Stimulated activated naive B cell treated with anti-CD40 and anti-IgM and Interleukin-4, amounts not matched to agents 10 μg/mL and 1 μg/mL and 100 μg/mL, for 72 hours (primary cell): ENCODE measurements at regions not wholly inside any gene's neighbourhood (a gene's known extent, or its start where the extent isn't known, plus 50 kb on each side); places are given as distances from the start of the nearest gene placed in this dataset.
"Not testable (repeated sequence)": the region's sequence is repeated elsewhere in the genome, so short reads cannot be mapped to it uniquely, and the experiment has no call there.

Experiments
- ATAC-seq, 2 donors: fragments of 150-1000 bp; cut with Tn5 transposase; replicated peaks; 2 replicates each; pipeline ENCODE4 v1.10.0; 2021; ENCODE audit warnings: moderate library complexity in 1 of 2
- DNase-seq: peaks from one replicate; pipeline ENCODE4 v3.0.0; 2021
- H3K27ac Mint-ChIP-seq: one replicate; pipeline ENCODE4 v1.8.0; 2022; ENCODE audit warnings: mild to moderate bottlenecking, mixed read lengths
- H3K27me3 Mint-ChIP-seq, 2 donors: one replicate each; pipeline ENCODE4 v1.8.0; 2022; ENCODE audit warnings: mixed read lengths in 2 of 2
- H3K36me3 Mint-ChIP-seq, 2 donors: one replicate each; pipeline ENCODE4 v1.8.0; 2022; ENCODE audit warnings: mixed read lengths in 2 of 2, mild to moderate bottlenecking in 1 of 2
- H3K4me1 Mint-ChIP-seq, 2 donors: one replicate each; pipeline ENCODE4 v1.8.0; 2022; ENCODE audit warnings: mixed read lengths in 2 of 2, mild to moderate bottlenecking in 1 of 2
- H3K4me3 Mint-ChIP-seq, 2 donors: one replicate each; pipeline ENCODE4 v1.8.0; 2022; ENCODE audit warnings: mild to moderate bottlenecking in 2 of 2, mixed read lengths in 2 of 2, moderate library complexity in 1 of 2
- H3K9me3 Mint-ChIP-seq, 2 donors: one replicate each; pipeline ENCODE4 v1.8.0; 2022; ENCODE audit warnings: mixed read lengths in 2 of 2, mild to moderate bottlenecking in 1 of 2

DNA sequence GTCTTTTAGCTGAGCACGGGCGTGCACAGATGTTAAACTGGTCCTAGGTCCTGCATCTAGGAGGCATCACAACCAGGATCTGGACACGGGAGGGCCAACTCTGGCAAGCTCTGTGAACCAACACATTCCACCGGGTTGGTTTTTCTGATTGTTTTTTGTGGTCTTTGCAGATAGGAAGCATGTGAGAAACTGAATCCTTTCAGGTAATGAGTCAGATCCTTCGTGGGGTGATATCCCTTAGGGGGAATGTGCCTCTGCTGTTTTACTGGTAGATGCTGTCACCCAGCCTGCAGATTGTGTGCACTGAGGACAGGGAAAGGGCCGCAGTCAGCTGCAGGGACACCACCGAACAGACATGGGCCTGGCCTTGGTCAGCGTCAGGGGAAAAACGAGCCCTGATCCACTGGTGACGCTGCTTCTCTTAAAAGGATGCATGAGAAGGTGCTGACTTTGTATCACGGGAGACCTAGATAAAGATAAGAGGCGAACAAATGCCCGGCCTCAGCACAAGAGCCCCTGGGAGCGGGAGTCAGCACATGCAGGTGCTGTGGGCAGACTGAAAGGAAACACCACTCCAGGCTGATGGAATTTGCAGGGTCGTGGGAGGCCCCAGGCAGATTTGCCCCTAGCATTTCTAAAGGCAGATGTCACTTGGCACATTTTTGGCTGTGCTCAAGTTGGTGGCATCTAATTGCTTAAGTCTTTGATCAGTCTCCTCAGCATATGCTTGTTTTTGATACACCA, 51.1 kb downstream of the DOP1B start:
- H3K9me3 Mint-ChIP-seq: no peaks in the 10 kb centered on the region
- H3K4me3 Mint-ChIP-seq: peak overlapping the region in 1 of 2 donors; percentile 59
- DNase-seq (no peak), ATAC-seq (peak; percentile 38 to 51)
- peaks cover 45 to 63% of the 10 kb centered on the region in 2 donors for H3K4me1 Mint-ChIP-seq
- peak overlapping the region; percentile 51 for H3K27ac Mint-ChIP-seq
- peaks cover 39 to 47% of the 10 kb centered on the region in 2 donors for H3K36me3 Mint-ChIP-seq
- H3K27me3 Mint-ChIP-seq: no peaks in the 10 kb centered on the region

DNA sequence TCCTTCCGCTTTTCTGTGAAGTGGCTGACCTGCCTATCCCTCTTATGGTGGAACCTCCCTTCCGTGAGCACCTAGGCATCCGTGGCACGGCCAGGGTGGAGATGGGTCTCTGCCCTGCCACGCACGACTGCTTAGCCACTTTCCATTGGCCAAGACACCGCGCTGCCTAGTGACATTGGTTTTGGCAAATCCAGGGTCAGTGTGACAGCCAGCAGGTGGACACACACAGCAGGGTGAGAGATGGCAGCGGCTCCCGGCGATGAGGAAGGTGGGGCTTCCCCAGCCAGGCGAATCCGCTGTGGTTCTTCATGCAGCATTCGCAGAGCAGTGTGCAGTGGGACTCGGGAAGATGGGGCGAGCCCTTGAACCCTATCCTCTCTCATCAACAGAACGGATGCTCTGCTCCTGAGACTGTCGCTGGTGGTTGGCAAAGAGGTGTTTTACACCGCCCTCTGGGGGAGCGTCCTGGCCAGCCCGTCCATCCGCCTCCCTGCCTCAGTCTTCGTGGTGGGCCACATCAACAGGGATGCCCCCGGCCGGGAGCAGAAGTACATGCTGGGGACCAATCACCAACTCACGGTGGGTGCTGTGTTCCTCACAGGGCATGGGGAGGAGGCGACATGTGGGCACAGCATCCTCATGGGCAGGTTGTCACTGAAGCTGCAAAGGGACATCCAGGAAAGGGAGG, 51.8 kb downstream of the DOP1B start:
- no peaks in the 10 kb centered on the region for H3K27me3 Mint-ChIP-seq
- no peaks in the 10 kb centered on the region for H3K9me3 Mint-ChIP-seq
- H3K4me3 Mint-ChIP-seq: no peak overlapping the region
- H3K27ac Mint-ChIP-seq: no peak overlapping the region
- no peak for DNase-seq
- no peak for ATAC-seq
- H3K36me3 Mint-ChIP-seq: peaks cover 32 to 50% of the 10 kb centered on the region in 2 donors
- H3K4me1 Mint-ChIP-seq: peaks cover 40 to 61% of the 10 kb centered on the region in 2 donors

DNA sequence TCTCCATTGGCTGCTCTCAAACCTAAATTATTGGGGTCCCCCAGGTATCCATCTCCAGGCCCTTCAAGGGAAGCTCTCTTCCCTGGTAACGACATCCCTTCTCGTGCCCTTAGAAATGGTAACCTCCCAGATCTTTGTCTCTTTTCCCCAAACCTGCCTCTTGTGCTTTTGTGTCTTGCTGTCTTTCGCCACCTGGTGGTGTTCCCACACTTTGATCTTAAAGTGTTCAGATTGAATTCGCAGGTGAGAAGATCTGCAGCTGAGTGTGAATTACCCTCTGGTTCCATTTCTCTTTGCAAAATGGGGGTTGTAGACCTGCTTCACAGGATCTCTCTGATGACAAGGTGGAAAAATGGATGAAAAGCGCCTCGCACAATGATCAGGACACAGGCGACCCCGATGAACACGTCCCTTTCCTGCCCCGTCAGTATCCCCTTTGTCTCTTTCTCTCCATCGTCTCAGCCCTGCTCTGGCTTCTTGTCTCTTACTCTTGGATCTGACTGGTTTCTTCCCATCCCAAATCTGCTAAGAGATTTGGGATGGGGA, 53.1 kb downstream of the DOP1B start:
- ATAC-seq (no peak), DNase-seq (no peak)
- H3K9me3 Mint-ChIP-seq: no peaks in the 10 kb centered on the region
- no peak overlapping the region for H3K4me3 Mint-ChIP-seq
- H3K27me3 Mint-ChIP-seq: no peaks in the 10 kb centered on the region
- H3K27ac Mint-ChIP-seq: peak overlapping the region; percentile 0
- H3K4me1 Mint-ChIP-seq: peaks cover 34 to 52% of the 10 kb centered on the region in 2 donors
- peaks cover 32 to 50% of the 10 kb centered on the region in 2 donors for H3K36me3 Mint-ChIP-seq

DNA sequence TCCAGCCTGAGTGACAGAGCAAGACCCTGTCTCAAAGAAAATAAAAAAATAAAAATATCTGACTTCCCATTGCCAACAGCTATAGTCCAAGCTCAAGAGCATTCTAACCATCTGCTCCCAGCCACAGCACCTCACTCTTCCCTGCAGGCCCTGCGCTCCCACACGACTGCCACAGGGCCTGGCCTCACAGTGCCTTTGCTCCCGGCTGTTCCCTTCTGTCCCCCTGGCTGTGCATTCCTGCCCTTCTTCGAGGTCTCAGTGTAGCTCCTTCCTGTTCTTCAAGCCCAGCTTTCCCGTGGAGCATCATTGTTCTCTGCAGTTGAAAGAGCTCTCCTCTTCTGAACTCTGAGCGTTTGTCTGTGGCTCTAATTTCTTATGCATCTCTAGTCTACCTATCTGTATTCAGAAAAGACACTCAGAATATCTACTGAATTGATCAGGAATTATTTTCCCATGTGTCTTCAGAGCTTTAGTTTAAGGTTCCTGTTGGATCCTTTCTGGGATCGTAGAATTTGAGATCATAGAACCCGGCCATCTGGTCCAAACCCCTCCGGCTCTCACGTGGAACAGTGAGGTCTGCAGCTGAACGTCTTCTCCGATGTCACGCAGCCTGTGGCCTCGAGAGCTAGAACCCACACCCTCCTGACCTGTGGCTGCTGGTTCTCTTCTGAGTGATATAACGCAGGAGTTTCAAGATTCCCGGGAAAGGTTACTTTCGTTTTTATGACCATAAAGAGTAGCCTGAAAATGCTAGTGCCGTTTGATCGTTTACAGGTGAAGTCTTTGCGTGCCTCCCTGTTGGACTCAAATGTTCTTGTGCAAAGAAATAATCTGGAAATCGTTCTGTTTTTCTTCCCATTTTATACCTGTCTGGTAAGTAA, 54.4 kb downstream of the DOP1B start:
- peaks cover 29 to 45% of the 10 kb centered on the region in 2 donors for H3K36me3 Mint-ChIP-seq
- H3K4me1 Mint-ChIP-seq: peaks cover 31 to 52% of the 10 kb centered on the region in 2 donors
- ATAC-seq (no peak), DNase-seq (no peak)
- peak overlapping the region; percentile 85 for H3K27ac Mint-ChIP-seq
- H3K4me3 Mint-ChIP-seq: no peak overlapping the region
- H3K27me3 Mint-ChIP-seq: no peaks in the 10 kb centered on the region
- H3K9me3 Mint-ChIP-seq: no peaks in the 10 kb centered on the region

DNA sequence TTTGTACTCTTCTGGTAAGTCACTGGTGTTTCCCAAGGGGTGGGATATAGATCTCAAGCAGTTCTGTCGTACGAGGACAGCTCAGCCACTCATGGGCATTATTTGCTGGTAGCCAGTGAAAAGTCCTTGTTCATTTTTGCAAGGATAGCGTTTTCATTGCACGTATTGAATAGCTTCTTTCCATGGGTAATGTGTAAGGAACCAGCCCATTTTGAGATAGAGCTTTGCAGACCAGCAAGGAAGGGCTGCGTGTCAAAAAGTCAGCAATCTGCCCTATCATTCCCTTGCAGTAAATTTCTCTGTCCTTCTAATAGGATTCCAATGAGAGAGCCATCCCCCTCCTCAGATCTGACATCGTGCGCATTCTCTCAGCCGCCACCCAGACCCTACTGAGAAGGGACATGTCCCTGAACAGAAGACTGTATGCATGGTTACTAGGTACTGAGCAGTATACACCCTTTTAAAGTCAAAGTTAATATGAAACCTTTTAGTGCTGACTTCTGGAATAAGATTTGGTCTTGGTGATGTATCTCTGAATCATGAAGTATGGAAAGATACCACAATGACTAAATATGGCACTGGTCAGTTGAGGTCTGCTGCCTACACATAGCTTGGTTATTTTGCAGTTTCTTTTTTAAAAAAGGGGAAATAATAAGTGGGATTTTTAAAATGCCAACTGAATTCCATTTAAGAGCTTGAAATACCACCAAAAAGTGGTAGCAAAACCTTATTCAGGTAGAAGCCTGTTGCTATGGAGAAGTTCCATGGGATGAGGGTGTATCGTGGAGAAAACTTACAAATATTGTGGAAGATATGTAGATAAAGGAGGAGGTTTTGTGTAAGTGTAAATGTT, 55.3 kb downstream of the DOP1B start:
- ATAC-seq: peak; percentile 93 to 95
- Mint-ChIP-seq H3K36me3 (peaks cover 33 to 51% of the 10 kb centered on the region in 2 donors), H3K4me3 (peak overlapping the region in 1 of 2 donors; percentile 20)

DNA sequence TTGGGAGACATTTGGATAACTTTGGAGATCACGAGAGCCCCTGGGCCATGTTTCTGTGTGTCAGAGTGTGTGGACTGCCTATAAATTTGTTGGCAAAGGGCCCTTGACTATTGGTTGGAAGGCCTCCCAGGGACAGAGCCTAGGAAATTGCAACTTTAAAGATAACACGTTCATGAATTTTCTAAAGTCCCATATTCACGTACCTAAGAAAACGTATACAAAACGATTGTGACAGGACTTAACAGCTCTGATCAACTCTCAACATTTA, 55.8 kb downstream of the DOP1B start:
- Mint-ChIP-seq H3K4me1 (peaks cover 30 to 50% of the 10 kb centered on the region in 2 donors), H3K36me3 (peaks cover 38 to 55% of the 10 kb centered on the region in 2 donors), H3K4me3 (no peak overlapping the region), H3K9me3 (no peaks in the 10 kb centered on the region), H3K27me3 (no peaks in the 10 kb centered on the region), H3K27ac (peak overlapping the region; percentile 75)
- DNase-seq (no peak), ATAC-seq (peak in 1 of 2 donors; percentile 14)

More for the DNA sequence above, 55.3 kb downstream of the DOP1B start:
- H3K4me1 Mint-ChIP-seq: peaks cover 31 to 52% of the 10 kb centered on the region in 2 donors
- peak overlapping the region; percentile 85 for H3K27ac Mint-ChIP-seq
- DNase-seq: no peak
- no peaks in the 10 kb centered on the region for H3K9me3 Mint-ChIP-seq
- H3K27me3 Mint-ChIP-seq: no peaks in the 10 kb centered on the region

DNA sequence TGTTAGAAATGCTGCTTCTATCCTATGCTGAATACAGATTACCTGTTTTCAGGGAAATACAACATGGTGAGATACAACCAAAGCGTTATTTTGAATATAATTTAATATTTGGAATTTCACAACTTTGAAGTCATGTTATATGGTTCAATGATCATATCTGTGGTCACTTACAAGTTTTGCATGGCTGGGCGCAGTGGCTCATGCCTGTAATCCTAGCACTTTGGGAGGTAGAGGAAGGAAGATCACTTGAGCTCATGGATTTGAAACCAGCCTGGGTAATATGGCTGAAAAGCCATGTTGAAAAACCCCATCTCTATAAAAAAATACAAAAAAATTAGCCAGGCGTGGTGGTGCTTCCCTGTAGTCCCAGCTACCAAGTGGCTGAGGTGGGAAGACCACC, 57.9 kb downstream of the DOP1B start:
- Mint-ChIP-seq H3K4me1 (peaks cover 22 to 39% of the 10 kb centered on the region in 2 donors), H3K27me3 (no peaks in the 10 kb centered on the region), H3K9me3 (no peaks in the 10 kb centered on the region), H3K36me3 (peaks cover 40 to 55% of the 10 kb centered on the region in 2 donors), H3K27ac (no peak overlapping the region), H3K4me3 (no peak overlapping the region)
- no peak for ATAC-seq
- no peak for DNase-seq

DNA sequence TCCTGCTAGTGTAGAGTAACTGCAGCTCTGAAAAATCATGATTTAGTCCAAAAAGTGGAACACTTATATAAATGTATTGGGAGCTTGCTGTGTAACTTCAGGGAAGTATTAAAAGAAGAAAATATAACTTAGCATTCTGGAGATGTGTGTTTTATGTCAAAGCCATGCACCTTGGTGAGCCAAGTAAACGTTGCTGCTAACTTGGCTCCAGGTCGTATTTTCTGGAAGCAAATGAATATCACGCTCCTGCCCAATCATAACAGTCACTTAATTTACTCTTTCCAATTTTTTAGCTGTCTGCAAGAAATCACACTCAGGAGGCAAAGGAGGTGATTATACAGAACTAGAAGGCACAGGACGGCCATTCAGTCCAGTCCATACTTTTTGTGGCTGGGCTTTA, 61.1 kb downstream of the DOP1B start:
- no peaks in the 10 kb centered on the region for H3K27me3 Mint-ChIP-seq
- no peak overlapping the region for H3K4me3 Mint-ChIP-seq
- DNase-seq (no peak), ATAC-seq (no peak)
- no peaks in the 10 kb centered on the region for H3K9me3 Mint-ChIP-seq
- H3K36me3 Mint-ChIP-seq: peaks cover 27 to 36% of the 10 kb centered on the region in 2 donors
- no peak overlapping the region for H3K27ac Mint-ChIP-seq
- H3K4me1 Mint-ChIP-seq: peaks cover 2 to 14% of the 10 kb centered on the region in 2 donors

DNA sequence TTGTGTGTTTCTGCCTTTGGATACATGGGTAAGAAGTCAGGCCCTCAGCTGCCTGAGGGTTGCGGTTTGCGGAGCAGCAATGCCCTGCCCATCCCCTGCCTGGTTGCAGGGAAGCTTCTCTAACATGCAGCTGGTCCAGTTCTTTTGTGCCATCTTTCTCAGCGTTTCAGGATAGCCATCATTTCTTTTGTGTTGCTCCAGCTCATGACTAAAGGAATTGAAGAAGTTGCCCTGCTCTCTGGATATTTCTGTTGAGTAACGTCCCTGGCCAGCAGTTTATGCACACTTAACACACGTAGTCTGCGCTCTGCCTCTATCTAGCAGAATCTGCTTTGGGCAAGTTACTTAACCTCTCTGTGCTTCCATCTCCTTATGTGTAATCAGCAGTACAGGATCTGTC, 62.1 kb downstream of the DOP1B start:
- Mint-ChIP-seq H3K4me1 (peaks cover 2 to 9% of the 10 kb centered on the region in 2 donors), H3K9me3 (no peaks in the 10 kb centered on the region), H3K27me3 (no peaks in the 10 kb centered on the region), H3K4me3 (no peak overlapping the region), H3K36me3 (peaks cover 30 to 40% of the 10 kb centered on the region in 2 donors), H3K27ac (no peak overlapping the region)
- ATAC-seq: no peak
- no peak for DNase-seq

DNA sequence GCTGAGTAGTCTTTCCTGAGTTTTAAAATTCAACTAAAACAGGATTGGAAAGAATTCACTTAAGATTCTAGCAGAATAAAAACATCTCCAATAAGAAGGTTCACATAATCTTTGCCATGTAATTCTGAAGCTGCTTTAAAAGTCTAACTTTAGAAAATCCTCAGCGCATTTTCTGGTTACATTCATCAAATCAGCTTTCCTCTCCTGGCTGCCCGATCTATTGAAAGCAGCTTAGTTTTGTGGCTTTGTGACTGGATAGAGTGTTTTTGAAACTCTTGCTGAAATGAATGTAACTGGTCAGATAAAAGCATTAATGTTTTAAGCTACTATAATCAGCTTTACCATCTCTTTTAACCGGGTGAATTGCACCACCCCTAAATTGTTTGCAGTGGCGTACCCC, 66.8 kb downstream of the DOP1B start:
- DNase-seq (no peak), ATAC-seq (no peak)
- H3K27me3 Mint-ChIP-seq: no peaks in the 10 kb centered on the region
- peaks cover 2 to 9% of the 10 kb centered on the region in 2 donors for H3K4me1 Mint-ChIP-seq
- H3K27ac Mint-ChIP-seq: no peak overlapping the region
- H3K36me3 Mint-ChIP-seq: peaks cover 33 to 37% of the 10 kb centered on the region in 2 donors
- H3K9me3 Mint-ChIP-seq: no peaks in the 10 kb centered on the region
- H3K4me3 Mint-ChIP-seq: no peak overlapping the region

DNA sequence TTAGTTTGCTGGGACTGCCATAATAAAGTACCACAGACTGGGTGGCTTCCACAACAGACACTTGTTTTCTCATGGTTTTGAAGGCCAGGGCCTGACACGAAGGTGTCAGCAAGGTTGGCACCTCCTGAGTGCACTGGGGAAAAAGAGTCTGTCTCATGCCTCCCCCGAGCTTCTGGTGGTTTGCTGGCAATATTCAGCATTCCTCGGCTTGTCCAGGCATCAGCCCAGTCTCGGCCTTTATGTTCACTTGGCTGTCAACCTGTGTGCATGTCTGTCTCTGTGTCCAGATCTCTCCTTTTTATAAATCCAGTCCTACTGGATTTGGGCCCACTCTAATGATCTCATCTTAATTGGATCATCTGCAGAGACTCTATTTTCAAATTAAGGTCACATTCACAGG, 72.6 kb downstream of the DOP1B start:
- peaks cover 44 to 49% of the 10 kb centered on the region in 2 donors for H3K36me3 Mint-ChIP-seq
- ATAC-seq: no peak
- H3K27me3 Mint-ChIP-seq: no peaks in the 10 kb centered on the region
- H3K27ac Mint-ChIP-seq: no peak overlapping the region
- H3K4me3 Mint-ChIP-seq: no peak overlapping the region
- H3K9me3 Mint-ChIP-seq: no peaks in the 10 kb centered on the region
- peaks cover 3 to 12% of the 10 kb centered on the region in 2 donors for H3K4me1 Mint-ChIP-seq
- DNase-seq: no peak

DNA sequence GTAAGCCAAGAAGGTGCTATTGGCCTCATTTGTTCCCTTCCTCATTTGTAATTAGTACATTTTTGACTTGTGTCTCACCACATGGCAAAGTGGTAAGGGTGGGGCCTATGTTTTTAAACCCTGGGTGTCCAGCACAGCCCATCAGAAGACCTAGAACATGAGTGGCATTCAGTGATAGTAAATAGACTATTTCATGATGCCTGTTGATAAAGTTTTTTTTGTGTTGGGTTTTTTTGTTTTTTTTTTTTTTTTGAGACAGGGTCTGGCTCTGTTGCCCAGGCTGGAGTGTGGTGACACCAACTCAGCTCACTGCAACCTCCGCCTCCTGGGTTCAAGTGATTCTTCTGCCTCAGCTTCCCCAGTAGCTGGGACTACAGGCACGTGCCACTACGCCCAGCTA, 74.8 kb downstream of the DOP1B start:
- Mint-ChIP-seq H3K4me1 (peaks cover 15 to 34% of the 10 kb centered on the region in 2 donors), H3K36me3 (peaks cover 48 to 53% of the 10 kb centered on the region in 2 donors)
- not testable (repeated sequence) for ATAC-seq, H3K4me3 Mint-ChIP-seq, H3K27ac Mint-ChIP-seq, DNase-seq, H3K27me3 Mint-ChIP-seq, H3K9me3 Mint-ChIP-seq

DNA sequence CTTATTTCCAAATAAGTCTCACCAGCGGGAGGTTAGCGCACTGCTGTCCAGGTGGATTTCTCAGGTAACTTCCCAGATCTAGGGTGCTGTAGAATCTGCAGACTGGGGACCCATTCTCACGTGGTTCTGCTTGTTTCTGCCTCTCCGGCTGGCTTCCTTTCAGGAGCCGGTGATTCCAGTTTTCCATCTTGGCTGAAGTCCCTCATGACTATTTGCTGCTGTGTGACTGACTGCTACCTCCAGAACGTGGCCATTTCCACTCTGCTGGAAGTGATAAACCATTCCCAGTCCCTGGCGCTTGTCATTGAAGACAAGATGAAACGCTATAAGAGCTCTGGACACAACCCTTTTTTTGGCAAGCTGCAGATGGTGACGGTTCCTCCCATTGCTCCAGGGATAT, 76.0 kb downstream of the DOP1B start:
- no peak for DNase-seq
- no peaks in the 10 kb centered on the region for H3K9me3 Mint-ChIP-seq
- no peak for ATAC-seq
- no peak overlapping the region for H3K27ac Mint-ChIP-seq
- H3K27me3 Mint-ChIP-seq: no peaks in the 10 kb centered on the region
- H3K4me1 Mint-ChIP-seq: peaks cover 18 to 42% of the 10 kb centered on the region in 2 donors
- no peak overlapping the region for H3K4me3 Mint-ChIP-seq
- peaks cover 42 to 57% of the 10 kb centered on the region in 2 donors for H3K36me3 Mint-ChIP-seq
